IMR-90 (cell line): ENCODE measurements at regions not wholly inside any gene's neighbourhood (a gene's known extent, or its start where the extent isn't known, plus 50 kb on each side); places are given as distances from the start of the nearest gene placed in this dataset.

ENCODE experiments used
- ATAC-seq: fragments of 200-7000 bp; cut with Tn5 transposase; 2 replicates; pipeline ENCODE4 v1.9.1; 2020; ENCODE audit warnings: low read depth, mild to moderate bottlenecking, moderate library complexity
- BruUV-seq: library from RNA; stranded (reverse); fragments of 400-500 nt; replicated peaks from 2 replicates; lab custom pipeline; 2021; lab: Mats Ljungman, UMichigan
- CTCF ChIA-PET: fragments of 300-600 bp; formaldehyde crosslinking; extraction: SDS; loops from one replicate; lab custom pipeline; 2021; ENCODE audit warnings: antibody characterized with exemption; lab: Yijun Ruan, JAX
- POLR2A ChIA-PET: fragments of 300-600 bp; sonication (Branson Sonifier 250); formaldehyde crosslinking; loops from one replicate; lab custom pipeline; 2022; ENCODE audit warnings: antibody characterized with exemption; ENCODE audit not compliant: unreplicated experiment; lab: Charles Lee
- DNase-seq: peaks from one replicate; pipeline ENCODE4 v3.0.0; 2013
- H2AFZ ChIP-seq: replicated peaks from 2 replicates; pipeline ENCODE3; 2013; ENCODE audit warnings: low read length, mild to moderate bottlenecking; ENCODE audit not compliant: poor library complexity
- H2AK5ac ChIP-seq: 2 replicates; pipeline ENCODE4 v1.6.1; 2013; ENCODE audit warnings: low read depth, low read length, inconsistent platforms
- H2AK9ac ChIP-seq: replicated peaks from 2 replicates; pipeline ENCODE3; 2013; ENCODE audit warnings: mild to moderate bottlenecking, low read depth, low read length, moderate library complexity; ENCODE audit not compliant: poor library complexity
- H2BK120ac ChIP-seq: 2 replicates; pipeline ENCODE4 v1.6.1; 2013; ENCODE audit warnings: low read depth, low read length, inconsistent platforms
- H2BK15ac ChIP-seq: 3 replicates; pipeline ENCODE4 v1.6.1; 2013; ENCODE audit warnings: low read depth, low read length, inconsistent platforms
- H2BK20ac ChIP-seq: 2 replicates; pipeline ENCODE4 v1.6.1; 2013; ENCODE audit warnings: low read depth, mild to moderate bottlenecking, inconsistent platforms, low read length, moderate library complexity
- H2BK5ac ChIP-seq: 2 replicates; pipeline ENCODE4 v1.6.1; 2013; ENCODE audit warnings: mild to moderate bottlenecking, low read depth, low read length, inconsistent platforms; ENCODE audit not compliant: poor library complexity, severe bottlenecking
- H3K14ac ChIP-seq: replicated peaks from 2 replicates; pipeline ENCODE4 v1.6.1; 2013; ENCODE audit warnings: low read depth, low read length, inconsistent platforms
- H3K18ac ChIP-seq: 2 replicates; pipeline ENCODE4 v1.6.1; 2013; ENCODE audit warnings: low read depth, low read length, control low read depth
- H3K23ac ChIP-seq: 2 replicates; pipeline ENCODE4 v1.6.1; 2013; ENCODE audit warnings: low read depth, low read length, inconsistent platforms
- H3K27ac ChIP-seq: 2 replicates; pipeline ENCODE4 v1.5.1; 2013; ENCODE audit warnings: mild to moderate bottlenecking, control low read depth, low read length; ENCODE audit not compliant: insufficient read depth
- H3K27me3 ChIP-seq: 2 replicates; pipeline ENCODE4 v1.6.1; 2013; ENCODE audit warnings: low read length; ENCODE audit not compliant: control insufficient read depth, insufficient read depth
- H3K36me3 ChIP-seq: 2 replicates; pipeline ENCODE4 v1.6.1; 2013; ENCODE audit warnings: low read length, mixed read lengths; ENCODE audit not compliant: control insufficient read depth, insufficient read depth
- H3K4ac ChIP-seq: 2 replicates; pipeline ENCODE4 v1.6.1; 2013; ENCODE audit warnings: low read depth, low read length, inconsistent platforms
- H3K4me1 ChIP-seq: 2 replicates; pipeline ENCODE4 v1.6.1; 2013; ENCODE audit warnings: low read length, mixed read lengths; ENCODE audit not compliant: control insufficient read depth, insufficient read depth
- H3K4me2 ChIP-seq: 2 replicates; pipeline ENCODE4 v1.6.1; 2013; ENCODE audit warnings: low read depth, mild to moderate bottlenecking, control low read depth, low read length, moderate library complexity
- H3K4me3 ChIP-seq: 2 replicates; pipeline ENCODE4 v1.5.1; 2013; ENCODE audit warnings: low read depth, mild to moderate bottlenecking, control low read depth, low read length, moderate library complexity; ENCODE audit not compliant: insufficient read depth
- H3K56ac ChIP-seq: 2 replicates; pipeline ENCODE4 v1.6.1; 2013; ENCODE audit warnings: low read length, inconsistent platforms; ENCODE audit not compliant: insufficient read depth; ENCODE audit errors: extremely low read depth
- H3K79me1 ChIP-seq, 2 experiments: 2 replicates each; pipeline ENCODE4 v1.6.1; 2013; ENCODE audit warnings: low read length in 2 of 2, inconsistent platforms in 1 of 2, low read depth in 1 of 2
- H3K9ac ChIP-seq: 2 replicates; pipeline ENCODE4 v1.6.1; 2013; ENCODE audit warnings: low read depth, low read length, control low read depth
- H3K9me1 ChIP-seq: 2 replicates; pipeline ENCODE4 v1.6.1; 2013; ENCODE audit warnings: low read length, inconsistent platforms; ENCODE audit not compliant: insufficient read depth
- H3K9me3 ChIP-seq: 2 replicates; pipeline ENCODE4 v1.6.1; 2013; ENCODE audit warnings: low read length; ENCODE audit not compliant: control insufficient read depth, insufficient read depth
- H4K20me1 ChIP-seq: 2 replicates; pipeline ENCODE4 v1.6.1; 2013; ENCODE audit warnings: low read length, inconsistent platforms; ENCODE audit not compliant: insufficient read depth
- H4K5ac ChIP-seq: 2 replicates; pipeline ENCODE4 v1.6.1; 2013; ENCODE audit warnings: mild to moderate bottlenecking, low read depth, low read length, control low read depth
- H4K8ac ChIP-seq, 2 experiments: 2 replicates each; pipeline ENCODE4 v1.6.1; 2013; ENCODE audit warnings: low read depth in 2 of 2, low read length in 2 of 2, control low read depth in 1 of 2, inconsistent platforms in 1 of 2
- H4K91ac ChIP-seq: 2 replicates; pipeline ENCODE4 v1.6.1; 2013; ENCODE audit warnings: low read depth, low read length, inconsistent platforms; ENCODE audit not compliant: insufficient read depth
- RAD21 ChIP-seq: IDR thresholded peaks from 2 replicates; pipeline ENCODE4 v1.6.1; 2012; ENCODE audit warnings: low read length, improper control_type of control experiment
- RCOR1 ChIP-seq: IDR thresholded peaks from 2 replicates; pipeline ENCODE4 v1.6.1; 2012; ENCODE audit warnings: mild to moderate bottlenecking, low read length, improper control_type of control experiment; ENCODE audit not compliant: insufficient replicate concordance
- WGBS, 2 experiments: methylation state at CpG; one replicate each; pipeline versions ENCODE4 v1.1.5 to v1.1.7; 2013; ENCODE audit warnings: missing lambda C conversion rate in 2 of 2; ENCODE audit not compliant: insufficient read length in 1 of 2; ENCODE audit errors: extremely low coverage in 2 of 2; 5-methylcytosine and 5-hydroxymethylcytosine counted together
- dilution Hi-C: fragments of 300-500 bp; cut with HindIII; formaldehyde crosslinking; loops from one replicate; pipeline ENCODE4 v1.14.3; 2018; ENCODE audit warnings: low sequenced_read_pairs; ENCODE audit not compliant: unreplicated experiment
- in situ Hi-C: fragments of 300-500 bp; cut with MboI; formaldehyde crosslinking; loops from 3 replicates; pipeline ENCODE4 v1.14.3; 2019; ENCODE audit warnings: low sequenced_read_pairs, inconsistent platforms, mixed read lengths
- intact Hi-C: fragments of 100-400 bp; cut with micrococcal nuclease; formaldehyde crosslinking; loops from 2 replicates; pipeline ENCODE4 v1.10.0; 2022
- TF ChIP-seq, protein P1 (sequence below): fragments of 150-350 bp; IDR thresholded peaks from 2 replicates; pipeline ENCODE4 v1.6.1; 2016; ENCODE audit warnings: low read depth, mild to moderate bottlenecking, low read length, moderate library complexity, borderline replicate concordance
- TF ChIP-seq, protein P2 (sequence below): fragments of 150-350 bp; IDR thresholded peaks from 2 replicates; pipeline ENCODE4 v1.6.1; 2017; ENCODE audit warnings: mild to moderate bottlenecking, antibody characterized with exemption, low read length, low read depth

DNA sequence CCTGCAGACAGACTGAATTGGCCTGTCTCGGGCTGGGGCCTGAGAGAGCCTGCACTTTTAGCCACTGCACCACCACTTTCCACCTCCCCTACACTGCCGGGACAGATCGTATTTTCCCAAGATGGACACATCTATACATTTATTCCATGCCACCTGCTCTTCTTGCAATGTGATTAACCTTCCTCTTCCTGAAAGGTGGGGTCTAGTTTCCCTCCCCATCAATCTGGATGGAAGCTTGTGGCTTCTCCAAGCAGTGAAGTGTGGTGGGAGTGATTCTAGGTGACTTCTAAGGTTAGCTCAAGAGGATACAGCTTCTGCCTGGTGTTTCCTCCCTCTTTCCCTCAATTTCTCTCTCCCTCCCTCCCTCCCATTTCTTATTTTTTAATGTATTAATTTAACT, 143.7 kb downstream of the GPCPD1 start:
- Histone ChIP-seq H3K79me1 (no peaks in the 10 kb centered on the region), H3K4me2 (no peak overlapping the region), H3K18ac (no peak overlapping the region), H2BK15ac (no peak overlapping the region), H3K9me1 (no peaks in the 10 kb centered on the region), H3K9me3 (no peaks in the 10 kb centered on the region), H2BK120ac (no peak overlapping the region), H2BK5ac (no peak overlapping the region), H3K56ac (no peak overlapping the region), H4K20me1 (no peaks in the 10 kb centered on the region), H2BK20ac (no peak overlapping the region), H3K4me3 (no peak overlapping the region), H4K8ac (no peak overlapping the region), H2AK9ac (no peak overlapping the region), H2AFZ (no peak overlapping the region), H3K23ac (no peak overlapping the region), H4K91ac (no peak overlapping the region), H3K14ac (no peak overlapping the region), H2AK5ac (no peak overlapping the region), H3K4ac (no peak overlapping the region), H3K27me3 (peaks cover 2% of the 10 kb centered on the region; the same call in 1 of the 2 replicates), H3K27ac (no peak overlapping the region), H3K9ac (no peak overlapping the region), H3K36me3 (no peaks in the 10 kb centered on the region), H4K5ac (no peak overlapping the region), H3K4me1 (no peaks in the 10 kb centered on the region)
- intact Hi-C loops: no loop called here
- no TSS peak for BruUV-seq
- dilution Hi-C loops: no loop called here
- DNase-seq: no peak
- in situ Hi-C loops: no loop called here
- ChIA-PET CTCF (no interaction called here), POLR2A (no interaction called here)
- no peak for ATAC-seq
- 86% methylated on average over 1 of the region's 3 CpGs; no CpG with 5 or more reads in 1 of the 2 experiments for WGBS, 2 experiments
- TF ChIP-seq, protein P1, sequence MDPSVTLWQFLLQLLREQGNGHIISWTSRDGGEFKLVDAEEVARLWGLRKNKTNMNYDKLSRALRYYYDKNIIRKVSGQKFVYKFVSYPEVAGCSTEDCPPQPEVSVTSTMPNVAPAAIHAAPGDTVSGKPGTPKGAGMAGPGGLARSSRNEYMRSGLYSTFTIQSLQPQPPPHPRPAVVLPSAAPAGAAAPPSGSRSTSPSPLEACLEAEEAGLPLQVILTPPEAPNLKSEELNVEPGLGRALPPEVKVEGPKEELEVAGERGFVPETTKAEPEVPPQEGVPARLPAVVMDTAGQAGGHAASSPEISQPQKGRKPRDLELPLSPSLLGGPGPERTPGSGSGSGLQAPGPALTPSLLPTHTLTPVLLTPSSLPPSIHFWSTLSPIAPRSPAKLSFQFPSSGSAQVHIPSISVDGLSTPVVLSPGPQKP: no peak
- TF ChIP-seq, protein P2, sequence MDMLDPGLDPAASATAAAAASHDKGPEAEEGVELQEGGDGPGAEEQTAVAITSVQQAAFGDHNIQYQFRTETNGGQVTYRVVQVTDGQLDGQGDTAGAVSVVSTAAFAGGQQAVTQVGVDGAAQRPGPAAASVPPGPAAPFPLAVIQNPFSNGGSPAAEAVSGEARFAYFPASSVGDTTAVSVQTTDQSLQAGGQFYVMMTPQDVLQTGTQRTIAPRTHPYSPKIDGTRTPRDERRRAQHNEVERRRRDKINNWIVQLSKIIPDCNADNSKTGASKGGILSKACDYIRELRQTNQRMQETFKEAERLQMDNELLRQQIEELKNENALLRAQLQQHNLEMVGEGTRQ: no peak
- no peak for TF ChIP-seq RCOR1
- TF ChIP-seq RAD21: no peak
